DMS53 treated with DMSO at 0.1 percent for 48 hours (cell line): ENCODE measurements at regions not wholly inside any gene's neighbourhood (a gene's known extent, or its start where the extent isn't known, plus 50 kb on each side); places are given as distances from the start of the nearest gene placed in this dataset.

Source experiments
- DNase-seq: peaks from one replicate; lab custom pipeline; 2025; ENCODE audit not compliant: unreplicated experiment; lab: John Stamatoyannopoulos, UW

DNA sequence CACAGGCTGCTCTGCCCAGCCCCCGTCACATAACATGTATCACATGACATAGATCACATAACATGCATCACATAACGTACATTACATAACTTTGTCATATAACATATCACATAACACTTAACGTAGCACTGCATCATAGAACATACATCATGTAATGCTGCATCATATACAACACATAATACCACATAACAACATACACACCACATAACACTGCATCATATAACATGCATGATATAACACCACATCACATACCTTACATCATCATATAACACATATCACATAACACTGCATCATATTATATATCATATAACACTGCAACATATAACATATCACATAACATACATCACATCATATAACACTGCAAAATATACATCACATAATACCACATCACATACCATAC is 83.8 kb downstream of the AXIN2 start:
- DNase-seq: no peak

- DNase-seq: no peak
Measured at GRCh38 chr17:65474660-65475059, 86.8 kb downstream of the AXIN2 start.

DNA sequence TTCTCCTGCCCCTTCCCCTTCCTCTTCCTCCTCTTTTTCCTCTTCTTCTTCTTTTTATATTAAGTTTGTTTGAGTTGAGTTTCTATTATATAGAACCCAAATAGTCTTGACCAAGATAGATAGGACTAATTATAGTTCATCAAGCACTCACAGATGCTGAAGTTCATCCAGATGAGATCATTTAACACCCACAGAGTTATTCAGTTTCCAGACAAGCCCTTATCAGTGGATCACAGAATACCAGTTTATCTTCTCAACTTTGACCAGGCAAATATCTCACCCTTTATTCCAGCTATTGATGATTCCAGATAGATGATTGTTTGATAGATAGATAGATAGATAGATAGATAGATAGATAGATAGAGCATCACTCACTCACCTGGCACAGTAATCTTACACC is 87.5 kb downstream of the AXIN2 start:
- no peak for DNase-seq

GRCh38 chr17:65473363-65473762 is 88.1 kb downstream of the AXIN2 start:
- no peak for DNase-seq

DNA sequence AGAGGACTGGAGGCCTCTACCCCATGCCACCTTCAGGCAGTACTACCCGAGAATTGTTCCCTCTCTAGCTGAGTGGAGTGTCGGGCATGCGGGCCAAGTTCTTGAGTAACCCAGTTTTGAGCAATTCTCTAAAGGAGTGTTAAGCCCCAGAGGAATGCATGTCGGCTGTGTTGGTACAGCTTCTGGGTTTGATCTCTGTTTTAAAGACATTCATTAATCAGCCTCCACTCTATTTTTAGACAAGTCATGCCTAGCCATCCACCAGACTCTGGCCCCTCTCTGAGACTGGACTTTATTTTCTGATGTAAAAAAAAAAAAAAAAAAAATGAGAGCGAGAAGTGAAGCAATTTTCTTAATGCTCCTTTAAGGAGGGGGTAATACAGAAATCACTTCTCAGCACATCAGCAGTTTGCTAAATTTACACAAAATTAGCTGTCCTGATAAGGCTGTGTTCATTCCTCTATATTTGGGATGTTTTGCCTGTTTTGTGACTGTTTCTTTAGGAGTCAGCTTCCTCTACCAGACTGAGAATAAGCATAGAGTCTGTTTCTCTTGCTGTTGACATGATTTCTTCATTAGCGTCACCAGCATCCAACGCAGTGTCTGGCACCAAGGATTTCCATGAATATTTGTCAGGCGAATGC is 88.7 kb downstream of the AXIN2 start:
- no peak for DNase-seq

- DNase-seq: no peak
Measured at GRCh38 chr17:65470783-65471182, 90.7 kb downstream of the AXIN2 start.

DNA sequence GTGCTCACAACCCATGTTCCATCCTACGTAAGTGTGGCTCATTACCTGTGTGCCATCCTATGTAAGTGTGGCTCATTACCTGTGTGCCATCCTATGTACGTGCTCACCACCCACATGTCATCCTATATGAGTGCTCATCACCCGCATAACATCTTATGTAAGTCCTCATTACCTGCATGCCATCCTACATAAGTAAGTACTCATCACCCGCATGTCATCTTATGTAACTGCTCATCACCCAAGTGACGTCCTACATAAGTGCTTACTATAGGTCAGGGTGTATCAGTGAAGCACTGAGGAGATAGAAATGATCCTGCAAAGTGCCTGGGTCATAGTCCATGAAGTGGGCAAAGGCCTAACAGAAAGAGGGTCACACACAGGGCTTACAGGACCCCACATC is 93.1 kb downstream of the AXIN2 start:
- no peak for DNase-seq

GRCh38 chr17:65467156-65467555 is 94.3 kb downstream of the AXIN2 start:
- DNase-seq: no peak

GRCh38 chr17:65466547-65466946 is 94.9 kb downstream of the AXIN2 start:
- no peak for DNase-seq

GRCh38 chr17:65463242-65463641 is 98.2 kb downstream of the AXIN2 start:
- DNase-seq: no peak

DNA sequence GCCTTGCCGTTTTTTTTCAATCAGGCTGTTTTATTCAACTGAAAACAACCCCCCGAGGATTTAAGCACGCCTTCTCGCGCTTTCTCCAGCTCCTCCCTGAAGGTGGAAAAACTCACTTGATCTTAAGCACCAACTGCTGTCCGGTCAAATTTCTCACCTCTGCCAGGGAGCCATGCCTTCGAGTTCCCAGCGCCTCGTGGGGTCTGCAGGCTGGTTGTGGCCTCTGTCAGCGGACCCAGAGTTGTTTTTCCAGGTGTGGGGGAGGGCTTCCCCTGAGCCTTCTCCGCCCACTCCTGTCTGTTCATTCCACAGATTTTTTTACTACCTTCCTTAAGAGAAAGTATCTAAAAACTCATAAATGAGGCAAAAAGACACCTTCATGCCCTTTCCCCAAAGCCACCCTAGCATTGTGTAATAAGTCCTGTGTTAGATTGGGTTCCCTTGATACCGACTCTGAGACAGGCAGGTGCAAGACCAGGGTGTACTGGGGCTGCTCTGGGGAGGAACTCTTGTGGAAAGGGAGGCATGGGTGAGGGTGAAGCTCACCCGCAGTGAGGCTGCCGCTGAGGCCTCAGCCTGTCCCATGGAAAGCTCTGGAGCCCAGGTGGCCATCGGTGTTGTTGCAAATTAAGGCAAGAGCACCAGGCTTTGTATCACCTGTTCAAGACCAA is 101.6 kb downstream of the AXIN2 start:
- DNase-seq: no peak

DNA sequence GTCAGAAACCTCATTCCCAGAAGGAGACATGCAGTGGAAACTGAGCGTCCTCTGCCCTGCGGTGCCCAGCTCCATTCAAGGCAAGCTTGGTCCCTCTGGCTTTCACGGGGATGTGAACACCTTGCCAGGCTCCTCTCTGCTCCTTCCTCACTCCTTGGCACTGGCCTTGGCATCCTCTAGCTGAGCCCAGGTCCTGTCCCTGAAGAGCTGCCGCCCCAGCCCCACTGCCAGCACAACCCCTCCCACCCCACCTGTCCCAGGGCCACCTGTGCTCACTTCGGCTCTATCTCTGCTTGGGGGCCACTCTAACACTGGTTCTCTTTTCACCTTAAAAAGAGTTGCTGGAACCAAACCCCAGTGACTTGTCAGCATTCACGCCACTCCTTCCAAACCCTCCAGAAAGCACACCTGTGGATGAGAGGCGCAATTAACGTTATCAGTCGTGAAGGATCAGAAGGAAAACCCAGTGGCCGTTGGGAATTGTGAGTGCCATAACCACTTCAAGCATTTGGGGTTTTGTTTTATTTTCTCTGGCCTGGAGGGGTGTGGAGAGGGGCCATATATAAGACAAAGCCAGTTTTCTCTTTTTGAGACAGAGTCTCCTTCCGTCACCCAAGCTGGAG is 103.7 kb downstream of the AXIN2 start:
- no peak for DNase-seq

GRCh38 chr17:65457183-65457582 is 104.3 kb downstream of the AXIN2 start:
- DNase-seq: no peak

DNA sequence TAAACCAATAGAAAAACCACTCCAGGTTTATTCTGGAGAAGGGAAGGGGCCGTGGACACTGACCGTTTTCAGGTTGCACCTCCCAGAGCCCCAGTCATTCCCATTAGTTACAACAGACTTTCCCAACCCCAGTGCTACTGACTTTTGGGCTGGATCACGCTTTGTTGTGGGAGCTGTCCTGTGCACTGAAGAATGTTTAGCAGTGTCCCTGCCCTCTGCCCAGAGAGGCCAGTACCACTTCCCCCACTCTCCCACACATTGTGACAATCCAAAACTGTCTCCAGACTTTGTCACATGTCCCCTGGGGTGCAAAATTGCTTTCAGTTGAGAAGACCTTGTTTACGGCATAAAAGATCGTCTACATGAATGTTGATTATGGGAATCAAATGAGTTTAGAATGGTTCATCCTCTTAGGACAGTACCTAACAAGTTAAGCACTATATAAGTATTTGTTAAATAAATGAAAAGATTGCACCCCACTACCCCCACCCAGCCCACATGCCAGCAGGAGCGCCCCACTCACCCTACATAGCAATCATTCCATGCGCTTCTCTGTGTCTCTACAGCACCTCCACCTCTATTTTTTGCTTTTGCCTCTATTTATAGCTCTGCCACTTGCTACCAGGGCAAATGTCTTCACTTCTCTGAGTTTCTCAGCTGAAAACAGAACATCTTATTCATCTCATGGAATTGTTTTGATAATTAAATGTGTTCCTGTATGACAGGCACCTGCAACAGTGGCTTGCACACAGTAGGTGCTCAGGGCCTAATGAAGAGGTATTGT is 104.9 kb downstream of the AXIN2 start:
- no peak for DNase-seq

DNA sequence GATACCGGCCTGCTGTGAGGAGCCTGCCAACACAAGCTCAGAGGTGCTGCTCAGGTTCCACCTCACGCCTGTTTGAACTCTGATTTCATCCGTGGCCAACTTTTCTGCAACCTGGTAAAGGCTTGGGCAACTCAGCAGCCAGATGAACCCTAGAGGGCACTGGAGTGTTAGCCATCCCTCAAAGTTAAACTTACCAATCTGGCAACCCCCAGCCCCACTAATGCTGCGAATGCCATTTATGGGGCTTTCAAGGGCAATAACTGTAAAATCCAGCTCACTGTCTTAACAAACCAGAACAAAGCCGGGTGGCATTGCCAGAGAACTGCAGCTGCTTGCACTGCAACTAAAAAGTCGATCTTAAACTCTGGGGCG is 105.5 kb downstream of the AXIN2 start:
- DNase-seq: no peak

DNA sequence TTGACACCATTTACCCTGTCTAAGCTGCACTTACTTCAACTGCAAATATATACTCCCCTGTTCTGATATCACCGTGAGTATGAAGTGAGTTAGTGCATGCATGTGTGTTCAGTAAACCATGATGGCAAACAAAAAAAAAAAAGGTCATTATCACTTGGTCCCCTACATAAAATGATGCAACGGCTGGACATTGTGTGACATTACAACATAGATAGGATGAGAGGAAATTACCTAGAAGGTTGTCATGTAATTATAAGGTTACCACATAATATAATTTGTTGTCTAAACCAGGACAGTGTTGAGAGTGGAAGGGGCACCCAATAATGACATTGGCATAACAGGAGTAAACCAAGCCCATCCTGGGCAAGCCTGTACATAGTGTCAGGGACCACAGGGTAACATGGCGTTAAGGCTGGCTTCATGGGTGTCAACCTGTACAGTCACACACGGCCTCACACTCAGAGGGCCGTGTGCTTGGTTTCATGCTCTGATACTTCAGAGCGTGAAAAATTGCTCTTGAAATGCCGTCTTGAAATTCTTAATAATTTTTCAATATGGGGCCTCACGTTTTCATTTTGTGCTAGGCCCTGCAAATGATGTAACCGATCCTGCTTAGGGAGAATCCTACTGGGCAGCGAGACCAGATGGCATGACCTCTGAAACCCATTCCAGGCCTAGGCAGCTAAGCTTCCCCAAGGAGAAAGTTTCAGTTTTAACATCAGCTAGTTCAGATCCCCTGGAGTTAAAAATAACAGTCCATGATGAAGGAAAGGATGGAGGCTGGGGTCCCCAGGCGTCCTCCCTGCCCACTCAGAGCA is 106.1 kb downstream of the AXIN2 start:
- DNase-seq: no peak

- no peak for DNase-seq
Measured at GRCh38 chr17:65453204-65453931, 108.1 kb downstream of the AXIN2 start.

GRCh38 chr17:65449495-65449894 is 112.0 kb downstream of the AXIN2 start:
- DNase-seq: no peak

DNA sequence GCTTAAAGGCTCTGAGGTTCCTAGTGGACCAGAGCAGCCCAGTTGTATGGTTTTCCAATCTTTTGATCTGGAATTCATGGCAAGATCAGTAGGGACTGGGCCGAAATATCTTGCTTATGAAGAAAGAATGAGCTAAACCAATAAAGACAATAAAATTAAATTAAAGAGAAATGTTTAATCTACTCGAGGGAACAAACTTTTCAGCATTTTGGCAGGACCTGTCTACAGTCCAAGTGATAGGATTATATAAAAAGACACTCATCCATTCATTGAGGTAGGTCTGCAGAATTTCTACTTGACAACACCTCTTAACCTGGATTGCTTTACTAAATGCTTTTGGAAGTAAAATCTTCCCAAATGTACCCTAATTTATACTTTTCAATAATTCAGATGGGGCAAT is 113.6 kb downstream of the AXIN2 start:
- DNase-seq: no peak

DNA sequence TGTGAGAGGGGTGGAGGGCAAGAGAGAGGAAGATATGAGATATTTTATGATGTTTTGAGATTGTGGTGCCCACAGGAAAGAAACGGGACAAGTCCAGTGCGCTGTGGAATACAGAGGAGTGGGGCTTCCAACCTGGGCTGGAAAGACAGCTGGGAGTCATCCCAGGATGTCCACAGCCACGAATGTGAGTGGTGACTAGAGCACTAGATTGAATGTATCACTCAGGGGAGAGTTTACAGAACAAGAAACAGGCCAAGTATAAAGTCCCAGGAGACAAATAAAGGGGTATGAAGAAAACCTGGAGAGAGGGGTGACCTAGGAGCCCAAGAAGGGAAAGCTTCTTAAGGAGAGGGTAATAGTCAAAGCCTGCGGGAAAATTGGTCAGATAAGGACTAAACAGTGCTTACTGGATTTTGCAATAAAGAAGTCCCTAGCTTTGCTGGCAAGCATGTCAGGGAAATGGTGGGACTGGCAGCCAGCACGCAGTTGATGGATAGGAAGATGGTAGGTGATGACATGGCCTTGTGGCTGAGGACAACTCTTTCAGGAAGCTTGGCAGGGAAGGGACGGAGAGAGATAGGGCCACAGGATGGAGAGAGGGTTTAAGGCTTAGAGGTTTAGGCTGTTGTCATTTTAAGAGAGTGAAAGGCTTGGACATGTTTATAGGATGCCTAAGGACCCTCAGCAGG is 114.5 kb downstream of the AXIN2 start:
- no peak for DNase-seq
